ENCODE measurements at regions not wholly inside any gene's neighbourhood (a gene's known extent, or its start where the extent isn't known, plus 50 kb on each side); places are given as distances from the start of the nearest gene placed in this dataset.
"Not testable (repeated sequence)": the region's sequence is repeated elsewhere in the genome, so short reads cannot be mapped to it uniquely, and the experiment has no call there.

- peaks cover 20% of the 10 kb centered on the region for H3K4me1 ChIP-seq
- intact Hi-C loops (cut with DNase I) = no loop called here
- H3K27ac ChIP-seq = no peak overlapping the region
- no peaks in the 10 kb centered on the region for H3K9me3 ChIP-seq
- H3K27me3 ChIP-seq (ENCODE audit: low read depth) = peaks cover 8% of the 10 kb centered on the region
- ATAC-seq (no peak), DNase-seq (no peak)
- TF ChIP-seq, protein P1, sequence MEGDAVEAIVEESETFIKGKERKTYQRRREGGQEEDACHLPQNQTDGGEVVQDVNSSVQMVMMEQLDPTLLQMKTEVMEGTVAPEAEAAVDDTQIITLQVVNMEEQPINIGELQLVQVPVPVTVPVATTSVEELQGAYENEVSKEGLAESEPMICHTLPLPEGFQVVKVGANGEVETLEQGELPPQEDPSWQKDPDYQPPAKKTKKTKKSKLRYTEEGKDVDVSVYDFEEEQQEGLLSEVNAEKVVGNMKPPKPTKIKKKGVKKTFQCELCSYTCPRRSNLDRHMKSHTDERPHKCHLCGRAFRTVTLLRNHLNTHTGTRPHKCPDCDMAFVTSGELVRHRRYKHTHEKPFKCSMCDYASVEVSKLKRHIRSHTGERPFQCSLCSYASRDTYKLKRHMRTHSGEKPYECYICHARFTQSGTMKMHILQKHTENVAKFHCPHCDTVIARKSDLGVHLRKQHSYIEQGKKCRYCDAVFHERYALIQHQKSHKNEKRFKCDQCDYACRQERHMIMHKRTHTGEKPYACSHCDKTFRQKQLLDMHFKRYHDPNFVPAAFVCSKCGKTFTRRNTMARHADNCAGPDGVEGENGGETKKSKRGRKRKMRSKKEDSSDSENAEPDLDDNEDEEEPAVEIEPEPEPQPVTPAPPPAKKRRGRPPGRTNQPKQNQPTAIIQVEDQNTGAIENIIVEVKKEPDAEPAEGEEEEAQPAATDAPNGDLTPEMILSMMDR (IDR thresholded peaks at IDR 0.05) = no peak
- H3K36me3 ChIP-seq = no peaks in the 10 kb centered on the region
- no peak overlapping the region for H3K4me3 ChIP-seq
Observed at GRCh38 chr1:234781241-234782065, 171.5 kb upstream of the IRF2BP2 start.

GRCh38 chr1:234780531-234781162 is 170.7 kb upstream of the IRF2BP2 start:
- ATAC-seq = peak in 1 of 2 donors; percentile 2
- intact Hi-C loops (cut with DNase I) = no loop called here
- H3K27me3 ChIP-seq (ENCODE audit: low read depth) = peaks cover 8% of the 10 kb centered on the region

DNA sequence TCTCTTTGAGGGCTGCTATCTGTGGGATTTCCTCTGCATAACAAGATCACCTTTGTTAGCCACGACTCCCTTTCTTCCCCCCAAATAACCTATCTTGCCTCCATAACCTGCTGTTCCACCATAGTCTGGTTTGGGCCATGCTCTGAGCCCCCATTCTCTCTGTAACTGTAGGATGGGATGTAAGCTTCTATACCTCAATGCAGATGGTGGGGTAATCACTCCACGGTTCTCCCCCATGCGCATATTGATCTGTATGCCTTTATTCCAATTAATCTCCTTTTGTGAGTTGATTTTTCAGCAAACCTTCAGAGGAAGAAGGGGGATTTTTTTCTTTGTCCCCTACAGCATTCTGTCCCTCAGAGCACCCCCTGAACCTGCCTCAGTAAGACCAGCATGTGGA is 170.1 kb upstream of the IRF2BP2 start:
- no peaks in the 10 kb centered on the region for H3K36me3 ChIP-seq
- H3K4me1 ChIP-seq = peaks cover 20% of the 10 kb centered on the region
- intact Hi-C loops (cut with DNase I) = no loop called here
- TF ChIP-seq, protein P1 (IDR thresholded peaks at IDR 0.05) = no peak
- H3K27me3 ChIP-seq (ENCODE audit: low read depth) = peaks cover 8% of the 10 kb centered on the region
- H3K27ac ChIP-seq = no peak overlapping the region
- no peak for DNase-seq
- no peak overlapping the region for H3K4me3 ChIP-seq
- ATAC-seq = no peak
- H3K9me3 ChIP-seq = no peaks in the 10 kb centered on the region

More at GRCh38 chr1:234780531-234781162, 170.7 kb upstream of the IRF2BP2 start:
- no peaks in the 10 kb centered on the region for H3K36me3 ChIP-seq
- peaks cover 20% of the 10 kb centered on the region for H3K4me1 ChIP-seq
- H3K27ac ChIP-seq = no peak overlapping the region
- TF ChIP-seq, protein P1 (IDR thresholded peaks at IDR 0.05) = no peak
- no peak overlapping the region for H3K4me3 ChIP-seq
- DNase-seq = no peak
- H3K9me3 ChIP-seq = no peaks in the 10 kb centered on the region

GRCh38 chr1:234779600-234779999 is 169.6 kb upstream of the IRF2BP2 start:
- H3K27ac ChIP-seq; DNase-seq; H3K27me3 ChIP-seq (ENCODE audit: low read depth); H3K9me3 ChIP-seq; ATAC-seq; H3K36me3 ChIP-seq; intact Hi-C loops (cut with DNase I); H3K4me3 ChIP-seq: not testable (repeated sequence)
- peaks cover 20% of the 10 kb centered on the region for H3K4me1 ChIP-seq

- Histone ChIP-seq H3K9me3 (no peaks in the 10 kb centered on the region), H3K27ac (no peak overlapping the region), H3K4me1 (peaks cover 20% of the 10 kb centered on the region), H3K4me3 (no peak overlapping the region), H3K36me3 (no peaks in the 10 kb centered on the region), H3K27me3 (ENCODE audit: low read depth) (peaks cover 8% of the 10 kb centered on the region)
- intact Hi-C loops (cut with DNase I) = no loop called here
- DNase-seq = no peak
- TF ChIP-seq, protein P1 (IDR thresholded peaks at IDR 0.05) = no peak
- no peak for ATAC-seq
Observed at GRCh38 chr1:234779160-234779538, 169.2 kb upstream of the IRF2BP2 start.
